Neural cell (in vitro differentiated cells): ENCODE measurements at regions not wholly inside any gene's neighbourhood (a gene's known extent, or its start where the extent isn't known, plus 50 kb on each side); places are given as distances from the start of the nearest gene placed in this dataset.

Experiments
- H2AFZ ChIP-seq: fragments of 200-600, 300-800 bp; sonication (generic), shearing (Covaris generic); 2 replicates; pipeline ENCODE4 v1.6.0; 2014; ENCODE audit warnings: low read depth, mild to moderate bottlenecking, antibody characterized with exemption, low read length, moderate library complexity
- H3F3A ChIP-seq: fragments of 200-600 bp; shearing (Covaris generic); 2 replicates; pipeline ENCODE4 v1.6.1; 2016; ENCODE audit warnings: mild to moderate bottlenecking, moderate library complexity, mixed read lengths, antibody characterized with exemption, low read length; ENCODE audit not compliant: insufficient read depth, poor library complexity, severe bottlenecking
- H3K27ac ChIP-seq: fragments of 200-600, 300-800 bp; sonication (generic), shearing (Covaris generic); 2 replicates; pipeline ENCODE4 v1.5.1; 2014; ENCODE audit warnings: mild to moderate bottlenecking, low read length, moderate library complexity
- H3K27me3 ChIP-seq: fragments of 300-800, 200-600 bp; sonication (generic), shearing (Covaris generic); 2 replicates; pipeline ENCODE4 v1.6.0; 2014; ENCODE audit warnings: mild to moderate bottlenecking, low read depth, low read length, moderate library complexity; ENCODE audit not compliant: insufficient read depth
- H3K36me3 ChIP-seq: fragments of 300-800, 200-600 bp; sonication (generic), shearing (Covaris generic); 2 replicates; pipeline ENCODE4 v1.5.1; 2014; ENCODE audit warnings: mild to moderate bottlenecking, antibody characterized with exemption, low read length, moderate library complexity; ENCODE audit not compliant: insufficient read depth
- H3K4me2 ChIP-seq: fragments of 300-800, 200-600 bp; sonication (generic), shearing (Covaris generic); 2 replicates; pipeline ENCODE4 v1.6.0; 2014; ENCODE audit warnings: mild to moderate bottlenecking, low read length
- H3K4me3 ChIP-seq: fragments of 300-800, 200-600 bp; sonication (generic), shearing (Covaris generic); 2 replicates; pipeline ENCODE4 v1.5.1; 2014; ENCODE audit warnings: mild to moderate bottlenecking, low read length, moderate library complexity
- H3K79me2 ChIP-seq: fragments of 200-600 bp; shearing (Covaris generic); replicated peaks from 2 replicates; pipeline ENCODE4 v1.6.0; 2014; ENCODE audit warnings: mild to moderate bottlenecking, low read length, moderate library complexity; ENCODE audit not compliant: insufficient read depth
- H3K9ac ChIP-seq: fragments of 300-800, 200-600 bp; sonication (generic), shearing (Covaris generic); 2 replicates; pipeline ENCODE4 v1.6.1; 2016; ENCODE audit warnings: mild to moderate bottlenecking, low read length, mixed read lengths
- H3K9me2 ChIP-seq: fragments of 200-600 bp; shearing (Covaris generic); 2 replicates; pipeline ENCODE4 v1.6.1; 2016; ENCODE audit warnings: mild to moderate bottlenecking, low read length, mixed read lengths; ENCODE audit not compliant: insufficient read depth
- H3K9me3 ChIP-seq: fragments of 200-600, 300-800 bp; sonication (generic), shearing (Covaris generic); 2 replicates; pipeline ENCODE4 v1.6.1; 2016; ENCODE audit warnings: mild to moderate bottlenecking, mixed run types, low read length, moderate library complexity, mixed read lengths
- H4K20me1 ChIP-seq: fragments of 200-600 bp; shearing (Covaris generic); 2 replicates; pipeline ENCODE4 v1.6.1; 2016; ENCODE audit warnings: mild to moderate bottlenecking, mixed run types; ENCODE audit not compliant: insufficient read depth
- EP300 ChIP-seq: fragments of 450-650 bp; conservative IDR thresholded peaks from 2 replicates; pipeline ENCODE4 v1.6.1; 2014; ENCODE audit warnings: antibody characterized with exemption, mild to moderate bottlenecking, moderate library complexity; ENCODE audit not compliant: poor library complexity, severe bottlenecking
- EZH2 ChIP-seq: fragments of 200-600, 300-800 bp; shearing (Covaris generic), sonication (generic); IDR thresholded peaks from 2 replicates; pipeline ENCODE4 v1.6.1; 2014; ENCODE audit warnings: antibody characterized with exemption, low read length, borderline replicate concordance, mild to moderate bottlenecking; ENCODE audit not compliant: insufficient read depth, poor library complexity, severe bottlenecking
- MXI1 ChIP-seq: fragments of 450-650 bp; conservative IDR thresholded peaks from 2 replicates; pipeline ENCODE4 v1.6.1; 2014; ENCODE audit warnings: antibody characterized with exemption, mild to moderate bottlenecking; ENCODE audit not compliant: poor library complexity, severe bottlenecking
- POLR2AphosphoS5 ChIP-seq: IDR thresholded peaks from 2 replicates; pipeline ENCODE4 v1.6.1; 2012
- RAD21 ChIP-seq: fragments of 450-650 bp; conservative IDR thresholded peaks from 2 replicates; pipeline ENCODE4 v1.6.1; 2014; ENCODE audit warnings: antibody characterized with exemption, mild to moderate bottlenecking, moderate library complexity
- SMC3 ChIP-seq: fragments of 450-650 bp; conservative IDR thresholded peaks from 2 replicates; pipeline ENCODE4 v1.6.1; 2014; ENCODE audit warnings: antibody characterized with exemption, mild to moderate bottlenecking, moderate library complexity; ENCODE audit not compliant: poor library complexity
- TAF1 ChIP-seq: IDR thresholded peaks from 2 replicates; pipeline ENCODE4 v1.6.1; 2012; ENCODE audit warnings: low read depth
- TF ChIP-seq, protein P1 (sequence below): IDR thresholded peaks from 2 replicates; pipeline ENCODE4 v1.6.1; 2012; ENCODE audit warnings: borderline replicate concordance
- TF ChIP-seq, protein P2 (sequence below): fragments of 450-650 bp; IDR thresholded peaks from 2 replicates; pipeline ENCODE4 v1.5.1; 2014; ENCODE audit warnings: antibody characterized with exemption, mild to moderate bottlenecking, moderate library complexity; ENCODE audit not compliant: poor library complexity, severe bottlenecking

- TF ChIP-seq RAD21 (no peak), POLR2AphosphoS5 (no peak), SMC3 (no peak), EP300 (no peak), MXI1 (no peak), EZH2 (no peak), TAF1 (no peak)
- TF ChIP-seq, protein P1, sequence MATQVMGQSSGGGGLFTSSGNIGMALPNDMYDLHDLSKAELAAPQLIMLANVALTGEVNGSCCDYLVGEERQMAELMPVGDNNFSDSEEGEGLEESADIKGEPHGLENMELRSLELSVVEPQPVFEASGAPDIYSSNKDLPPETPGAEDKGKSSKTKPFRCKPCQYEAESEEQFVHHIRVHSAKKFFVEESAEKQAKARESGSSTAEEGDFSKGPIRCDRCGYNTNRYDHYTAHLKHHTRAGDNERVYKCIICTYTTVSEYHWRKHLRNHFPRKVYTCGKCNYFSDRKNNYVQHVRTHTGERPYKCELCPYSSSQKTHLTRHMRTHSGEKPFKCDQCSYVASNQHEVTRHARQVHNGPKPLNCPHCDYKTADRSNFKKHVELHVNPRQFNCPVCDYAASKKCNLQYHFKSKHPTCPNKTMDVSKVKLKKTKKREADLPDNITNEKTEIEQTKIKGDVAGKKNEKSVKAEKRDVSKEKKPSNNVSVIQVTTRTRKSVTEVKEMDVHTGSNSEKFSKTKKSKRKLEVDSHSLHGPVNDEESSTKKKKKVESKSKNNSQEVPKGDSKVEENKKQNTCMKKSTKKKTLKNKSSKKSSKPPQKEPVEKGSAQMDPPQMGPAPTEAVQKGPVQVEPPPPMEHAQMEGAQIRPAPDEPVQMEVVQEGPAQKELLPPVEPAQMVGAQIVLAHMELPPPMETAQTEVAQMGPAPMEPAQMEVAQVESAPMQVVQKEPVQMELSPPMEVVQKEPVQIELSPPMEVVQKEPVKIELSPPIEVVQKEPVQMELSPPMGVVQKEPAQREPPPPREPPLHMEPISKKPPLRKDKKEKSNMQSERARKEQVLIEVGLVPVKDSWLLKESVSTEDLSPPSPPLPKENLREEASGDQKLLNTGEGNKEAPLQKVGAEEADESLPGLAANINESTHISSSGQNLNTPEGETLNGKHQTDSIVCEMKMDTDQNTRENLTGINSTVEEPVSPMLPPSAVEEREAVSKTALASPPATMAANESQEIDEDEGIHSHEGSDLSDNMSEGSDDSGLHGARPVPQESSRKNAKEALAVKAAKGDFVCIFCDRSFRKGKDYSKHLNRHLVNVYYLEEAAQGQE: no peak
- TF ChIP-seq, protein P2, sequence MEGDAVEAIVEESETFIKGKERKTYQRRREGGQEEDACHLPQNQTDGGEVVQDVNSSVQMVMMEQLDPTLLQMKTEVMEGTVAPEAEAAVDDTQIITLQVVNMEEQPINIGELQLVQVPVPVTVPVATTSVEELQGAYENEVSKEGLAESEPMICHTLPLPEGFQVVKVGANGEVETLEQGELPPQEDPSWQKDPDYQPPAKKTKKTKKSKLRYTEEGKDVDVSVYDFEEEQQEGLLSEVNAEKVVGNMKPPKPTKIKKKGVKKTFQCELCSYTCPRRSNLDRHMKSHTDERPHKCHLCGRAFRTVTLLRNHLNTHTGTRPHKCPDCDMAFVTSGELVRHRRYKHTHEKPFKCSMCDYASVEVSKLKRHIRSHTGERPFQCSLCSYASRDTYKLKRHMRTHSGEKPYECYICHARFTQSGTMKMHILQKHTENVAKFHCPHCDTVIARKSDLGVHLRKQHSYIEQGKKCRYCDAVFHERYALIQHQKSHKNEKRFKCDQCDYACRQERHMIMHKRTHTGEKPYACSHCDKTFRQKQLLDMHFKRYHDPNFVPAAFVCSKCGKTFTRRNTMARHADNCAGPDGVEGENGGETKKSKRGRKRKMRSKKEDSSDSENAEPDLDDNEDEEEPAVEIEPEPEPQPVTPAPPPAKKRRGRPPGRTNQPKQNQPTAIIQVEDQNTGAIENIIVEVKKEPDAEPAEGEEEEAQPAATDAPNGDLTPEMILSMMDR: no peak
- Histone ChIP-seq H3K4me3 (no peak overlapping the region), H3K27me3 (no peaks in the 10 kb centered on the region), H3K9ac (no peak overlapping the region), H3K9me3 (no peaks in the 10 kb centered on the region), H4K20me1 (no peaks in the 10 kb centered on the region), H2AFZ (no peak overlapping the region), H3K27ac (peak overlapping the region; percentile 78), H3K9me2 (no peaks in the 10 kb centered on the region), H3K4me2 (no peak overlapping the region), H3K79me2 (no peaks in the 10 kb centered on the region), H3F3A (no peaks in the 10 kb centered on the region), H3K36me3 (no peaks in the 10 kb centered on the region)
Observed at GRCh38 chr11:26043665-26044064, 288.3 kb upstream of the ANO3 start.

- no peaks in the 10 kb centered on the region for H3K36me3 ChIP-seq
- H3K9me3 ChIP-seq: no peaks in the 10 kb centered on the region
- no peaks in the 10 kb centered on the region for H3K27me3 ChIP-seq
- no peaks in the 10 kb centered on the region for H4K20me1 ChIP-seq
- TF ChIP-seq MXI1 (no peak), EZH2 (no peak), POLR2AphosphoS5 (no peak), TAF1 (no peak), SMC3 (no peak), RAD21 (no peak), EP300 (no peak)
- TF ChIP-seq, protein P1: no peak
- TF ChIP-seq, protein P2: no peak
- H3K4me2 ChIP-seq: peak overlapping the region; percentile 20
- peak overlapping the region; percentile 25 for H3K9ac ChIP-seq
- H3K79me2 ChIP-seq: no peaks in the 10 kb centered on the region
- H3K27ac ChIP-seq: peak overlapping the region; percentile 78
- H3K9me2 ChIP-seq: no peaks in the 10 kb centered on the region
- no peaks in the 10 kb centered on the region for H3F3A ChIP-seq
- no peak overlapping the region for H2AFZ ChIP-seq
- no peak overlapping the region for H3K4me3 ChIP-seq
Observed at GRCh38 chr11:26044389-26044788, 287.5 kb upstream of the ANO3 start.
